ENCODE measurements at regions not wholly inside any gene's neighbourhood (a gene's known extent, or its start where the extent isn't known, plus 50 kb on each side); places are given as distances from the start of the nearest gene placed in this dataset.

DNA sequence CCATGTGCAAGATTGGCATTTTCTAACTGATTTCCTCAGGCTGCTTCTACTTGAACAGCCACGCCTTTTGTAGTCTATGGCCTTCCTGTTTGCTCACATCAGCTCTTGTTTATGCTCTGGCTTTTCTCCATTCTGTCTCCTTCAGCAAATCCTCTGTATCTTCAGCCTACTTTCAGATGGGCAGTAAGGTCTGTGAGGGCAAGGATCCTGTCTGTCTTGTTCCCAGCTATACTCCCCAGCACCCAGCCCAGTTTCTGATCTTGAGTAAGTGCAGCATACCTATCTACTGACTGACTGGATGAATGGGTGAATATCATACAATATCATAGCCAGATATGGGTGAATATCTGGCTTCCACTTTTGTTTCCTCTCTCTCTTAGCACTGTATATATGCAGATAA is 438.1 kb downstream of the LMO4 start:
- TF ChIP-seq, protein P1, sequence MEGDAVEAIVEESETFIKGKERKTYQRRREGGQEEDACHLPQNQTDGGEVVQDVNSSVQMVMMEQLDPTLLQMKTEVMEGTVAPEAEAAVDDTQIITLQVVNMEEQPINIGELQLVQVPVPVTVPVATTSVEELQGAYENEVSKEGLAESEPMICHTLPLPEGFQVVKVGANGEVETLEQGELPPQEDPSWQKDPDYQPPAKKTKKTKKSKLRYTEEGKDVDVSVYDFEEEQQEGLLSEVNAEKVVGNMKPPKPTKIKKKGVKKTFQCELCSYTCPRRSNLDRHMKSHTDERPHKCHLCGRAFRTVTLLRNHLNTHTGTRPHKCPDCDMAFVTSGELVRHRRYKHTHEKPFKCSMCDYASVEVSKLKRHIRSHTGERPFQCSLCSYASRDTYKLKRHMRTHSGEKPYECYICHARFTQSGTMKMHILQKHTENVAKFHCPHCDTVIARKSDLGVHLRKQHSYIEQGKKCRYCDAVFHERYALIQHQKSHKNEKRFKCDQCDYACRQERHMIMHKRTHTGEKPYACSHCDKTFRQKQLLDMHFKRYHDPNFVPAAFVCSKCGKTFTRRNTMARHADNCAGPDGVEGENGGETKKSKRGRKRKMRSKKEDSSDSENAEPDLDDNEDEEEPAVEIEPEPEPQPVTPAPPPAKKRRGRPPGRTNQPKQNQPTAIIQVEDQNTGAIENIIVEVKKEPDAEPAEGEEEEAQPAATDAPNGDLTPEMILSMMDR (IDR thresholded peaks at IDR 0.05) = no peak
- no peak for TF ChIP-seq ZFX (IDR thresholded peaks at IDR 0.05; ENCODE audit: borderline replicate concordance)
